Lung (tissue), 11 donors: ENCODE measurements at regions not wholly inside any gene's neighbourhood (a gene's known extent, or its start where the extent isn't known, plus 50 kb on each side); places are given as distances from the start of the nearest gene placed in this dataset.
A peak's percentile ranks its signal among the peaks of the same experiment; 100 is the strongest.

Experiments used
- ATAC-seq: fragments of 200-7000 bp; cut with Tn5 transposase; one replicate; pipeline ENCODE4 v1.9.1; 2020; ENCODE audit warnings: moderate number of reproducible peaks; ENCODE audit not compliant: insufficient read depth, low FRiP score
- DNase-seq, 3 donors: peaks; one replicate each; pipeline ENCODE4 v3.0.0-alpha.2; 2013 to 2017
- H3K27ac ChIP-seq, 2 donors: one replicate each; pipeline ENCODE4 v1.5.1; 2013; ENCODE audit warnings: mild to moderate bottlenecking in 2 of 2, moderate library complexity in 2 of 2, control low read depth in 1 of 2, inconsistent platforms in 1 of 2, low read depth in 1 of 2, low read length in 1 of 2
- H3K27me3 ChIP-seq, 3 donors: one replicate each; pipeline ENCODE4 v1.5.1; 2013; ENCODE audit warnings: low read length in 2 of 3; ENCODE audit not compliant: control insufficient read depth in 3 of 3, insufficient read depth in 3 of 3
- H3K36me3 ChIP-seq, 4 donors: one replicate each; pipeline ENCODE4 v1.5.1; 2013; ENCODE audit warnings: low read length in 4 of 4, mild to moderate bottlenecking in 1 of 4, moderate library complexity in 1 of 4; ENCODE audit not compliant: control insufficient read depth in 4 of 4, insufficient read depth in 4 of 4
- H3K4me1 ChIP-seq, 5 donors: one replicate each; pipeline ENCODE4 v1.5.1; 2013; ENCODE audit warnings: low read length in 5 of 5, mild to moderate bottlenecking in 2 of 5, moderate library complexity in 1 of 5; ENCODE audit not compliant: control insufficient read depth in 5 of 5, insufficient read depth in 5 of 5
- H3K4me3 ChIP-seq: one replicate; pipeline ENCODE4 v1.5.1; 2013; ENCODE audit warnings: mild to moderate bottlenecking, control low read depth, moderate library complexity
- H3K9ac ChIP-seq, 2 donors: one replicate each; pipeline ENCODE4 v1.5.1; 2013; ENCODE audit warnings: low read length in 2 of 2, control low read depth in 1 of 2; ENCODE audit not compliant: insufficient read depth in 1 of 2
- H3K9me3 ChIP-seq, 4 donors: one replicate each; pipeline ENCODE4 v1.5.1; 2013; ENCODE audit warnings: low read length in 3 of 4, mild to moderate bottlenecking in 1 of 4, moderate library complexity in 1 of 4; ENCODE audit not compliant: control insufficient read depth in 4 of 4, insufficient read depth in 3 of 4
- WGBS, 2 donors: extraction: QIAGEN DNeasy Blood & Tissue Kit; methylation state at CpG; one replicate each; pipeline ENCODE4 v1.1.7; 2013; 5-methylcytosine and 5-hydroxymethylcytosine counted together
- TF ChIP-seq, protein P1 (sequence below): IDR thresholded peaks from 2 replicates; pipeline ENCODE4 v1.5.1; 2012; ENCODE audit warnings: mild to moderate bottlenecking; ENCODE audit errors: control extremely low read depth, extremely low read depth
- donor health status: control.
- donor health status: control.
- donor health status: Bipolar disorder and iron deficiency.
- donor health status: healthy.
- donor health status: DM: yes; HTN: yes; CAD: no.

DNA sequence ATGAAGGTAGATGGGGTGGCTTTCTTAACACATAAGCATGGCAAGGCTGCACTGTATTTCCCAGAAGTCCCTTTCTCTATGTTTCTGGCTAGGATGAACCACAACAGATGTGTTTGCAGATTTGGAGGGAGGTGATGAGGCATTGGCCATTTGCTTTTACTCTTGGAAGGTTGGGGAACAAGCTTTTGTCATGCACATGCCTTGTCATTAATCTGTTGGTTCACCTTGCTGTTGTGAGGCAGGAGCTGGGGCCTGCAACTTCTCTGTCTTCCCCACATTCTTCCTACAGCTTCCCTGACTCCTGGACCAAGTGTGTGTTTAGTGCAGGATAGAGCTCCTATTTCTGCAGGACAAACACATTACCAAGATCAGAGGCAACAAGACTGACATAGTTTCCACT is 326.2 kb upstream of the SPTLC3 start:
- Histone ChIP-seq H3K9me3 (peaks cover 0 to 4% (median 0%) of the 10 kb centered on the region in 4 donors), H3K4me1 (no peaks in the 10 kb centered on the region), H3K36me3 (no peaks in the 10 kb centered on the region), H3K9ac (no peak overlapping the region), H3K27me3 (no peaks in the 10 kb centered on the region), H3K27ac (no peak overlapping the region), H3K4me3 (no peak overlapping the region)
- DNase-seq (no peak), ATAC-seq (no peak)
- TF ChIP-seq, protein P1, sequence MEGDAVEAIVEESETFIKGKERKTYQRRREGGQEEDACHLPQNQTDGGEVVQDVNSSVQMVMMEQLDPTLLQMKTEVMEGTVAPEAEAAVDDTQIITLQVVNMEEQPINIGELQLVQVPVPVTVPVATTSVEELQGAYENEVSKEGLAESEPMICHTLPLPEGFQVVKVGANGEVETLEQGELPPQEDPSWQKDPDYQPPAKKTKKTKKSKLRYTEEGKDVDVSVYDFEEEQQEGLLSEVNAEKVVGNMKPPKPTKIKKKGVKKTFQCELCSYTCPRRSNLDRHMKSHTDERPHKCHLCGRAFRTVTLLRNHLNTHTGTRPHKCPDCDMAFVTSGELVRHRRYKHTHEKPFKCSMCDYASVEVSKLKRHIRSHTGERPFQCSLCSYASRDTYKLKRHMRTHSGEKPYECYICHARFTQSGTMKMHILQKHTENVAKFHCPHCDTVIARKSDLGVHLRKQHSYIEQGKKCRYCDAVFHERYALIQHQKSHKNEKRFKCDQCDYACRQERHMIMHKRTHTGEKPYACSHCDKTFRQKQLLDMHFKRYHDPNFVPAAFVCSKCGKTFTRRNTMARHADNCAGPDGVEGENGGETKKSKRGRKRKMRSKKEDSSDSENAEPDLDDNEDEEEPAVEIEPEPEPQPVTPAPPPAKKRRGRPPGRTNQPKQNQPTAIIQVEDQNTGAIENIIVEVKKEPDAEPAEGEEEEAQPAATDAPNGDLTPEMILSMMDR: no peak

DNA sequence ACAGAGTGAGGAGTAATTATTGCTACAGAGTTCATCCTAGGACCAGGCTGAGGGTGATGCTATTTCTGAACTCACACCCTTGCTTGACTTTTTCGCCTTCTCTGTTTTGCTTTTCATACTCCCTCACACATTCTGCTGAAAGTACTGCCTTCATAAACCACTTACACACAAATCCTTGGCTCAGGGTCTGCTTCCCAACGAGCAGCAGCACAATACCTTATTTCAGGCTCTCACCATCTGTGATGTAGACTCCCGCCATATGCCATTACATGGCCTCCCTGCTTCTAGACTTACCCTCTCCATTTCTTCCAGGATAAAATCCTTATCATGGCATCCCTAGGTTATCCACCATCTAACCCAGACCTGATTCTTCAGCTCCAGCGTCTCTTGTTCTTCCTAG is 321.3 kb upstream of the SPTLC3 start:
- WGBS, 2 donors: 53 to 83% methylated on average over 4 of the region's 4 CpGs
- TF ChIP-seq, protein P1: no peak
- Histone ChIP-seq H3K9me3 (peaks cover 0 to 2% (median 0%) of the 10 kb centered on the region in 4 donors), H3K36me3 (no peaks in the 10 kb centered on the region), H3K9ac (no peak overlapping the region), H3K4me1 (no peaks in the 10 kb centered on the region), H3K4me3 (no peak overlapping the region), H3K27me3 (no peaks in the 10 kb centered on the region), H3K27ac (no peak overlapping the region)
- ATAC-seq (no peak), DNase-seq (no peak)

- TF ChIP-seq, protein P1: no peak
- no peaks in the 10 kb centered on the region for H3K27me3 ChIP-seq
- DNase-seq: no peak
- H3K27ac ChIP-seq: no peak overlapping the region
- WGBS, 2 donors: 51 to 74% methylated on average over 3 of the region's 3 CpGs
- no peak overlapping the region for H3K9ac ChIP-seq
- H3K4me1 ChIP-seq: peaks cover 0 to 3% (median 0%) of the 10 kb centered on the region in 5 donors
- no peak overlapping the region for H3K4me3 ChIP-seq
- no peaks in the 10 kb centered on the region for H3K36me3 ChIP-seq
- peaks cover 0 to 2% (median 0%) of the 10 kb centered on the region in 4 donors for H3K9me3 ChIP-seq
- ATAC-seq: no peak
These were observed 312.8 kb upstream of the SPTLC3 start for GRCh38 chr20:12695937-12696336.

- no peaks in the 10 kb centered on the region for H3K36me3 ChIP-seq
- H3K9me3 ChIP-seq: peaks cover 0 to 2% (median 0%) of the 10 kb centered on the region in 4 donors
- H3K27ac ChIP-seq: no peak overlapping the region
- H3K4me3 ChIP-seq: no peak overlapping the region
- no peak overlapping the region for H3K9ac ChIP-seq
- 59 to 63% methylated on average over 2 of the region's 2 CpGs for WGBS, 2 donors
- ATAC-seq (no peak), DNase-seq (peak in 1 of 3 donors; percentile 9)
- TF ChIP-seq, protein P1: no peak
- H3K4me1 ChIP-seq: peaks cover 0 to 3% (median 0%) of the 10 kb centered on the region in 5 donors
- no peaks in the 10 kb centered on the region for H3K27me3 ChIP-seq
These were observed 310.0 kb upstream of the SPTLC3 start for GRCh38 chr20:12698817-12699216.
